ENCODE measurements at regions not wholly inside any gene's neighbourhood (a gene's known extent, or its start where the extent isn't known, plus 50 kb on each side); places are given as distances from the start of the nearest gene placed in this dataset.

DNA sequence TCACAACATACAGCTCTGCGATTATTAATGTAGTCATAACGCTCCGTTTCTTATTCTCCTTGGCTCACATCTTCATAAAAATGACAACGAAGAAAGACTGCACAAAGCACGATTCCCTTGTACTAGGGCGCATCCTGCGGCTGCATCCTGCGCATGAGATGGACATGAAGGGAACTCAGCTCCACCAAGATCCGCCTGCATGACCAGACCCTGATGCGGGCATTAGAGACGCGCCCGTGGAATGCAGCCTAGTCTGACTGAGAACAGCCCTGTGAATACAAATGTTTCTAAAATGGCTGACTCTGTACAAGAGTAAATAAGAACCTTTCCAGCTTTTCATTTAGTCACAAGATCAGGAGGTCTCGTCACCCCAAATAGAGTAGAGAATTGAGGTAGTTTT, 422.2 kb downstream of the NOVA1 start:
- no peaks in the 10 kb centered on the region for H3K9me3 ChIP-seq
- H3K4me1 ChIP-seq = no peaks in the 10 kb centered on the region
- H3K27me3 ChIP-seq = no peaks in the 10 kb centered on the region
- intact Hi-C loops (cut with DNase I; ENCODE audit: low total_unique reads) = no loop called here
- no peaks in the 10 kb centered on the region for H3K36me3 ChIP-seq
- no peak for DNase-seq
- no peak overlapping the region for H3K27ac ChIP-seq
- TF ChIP-seq, protein P1, sequence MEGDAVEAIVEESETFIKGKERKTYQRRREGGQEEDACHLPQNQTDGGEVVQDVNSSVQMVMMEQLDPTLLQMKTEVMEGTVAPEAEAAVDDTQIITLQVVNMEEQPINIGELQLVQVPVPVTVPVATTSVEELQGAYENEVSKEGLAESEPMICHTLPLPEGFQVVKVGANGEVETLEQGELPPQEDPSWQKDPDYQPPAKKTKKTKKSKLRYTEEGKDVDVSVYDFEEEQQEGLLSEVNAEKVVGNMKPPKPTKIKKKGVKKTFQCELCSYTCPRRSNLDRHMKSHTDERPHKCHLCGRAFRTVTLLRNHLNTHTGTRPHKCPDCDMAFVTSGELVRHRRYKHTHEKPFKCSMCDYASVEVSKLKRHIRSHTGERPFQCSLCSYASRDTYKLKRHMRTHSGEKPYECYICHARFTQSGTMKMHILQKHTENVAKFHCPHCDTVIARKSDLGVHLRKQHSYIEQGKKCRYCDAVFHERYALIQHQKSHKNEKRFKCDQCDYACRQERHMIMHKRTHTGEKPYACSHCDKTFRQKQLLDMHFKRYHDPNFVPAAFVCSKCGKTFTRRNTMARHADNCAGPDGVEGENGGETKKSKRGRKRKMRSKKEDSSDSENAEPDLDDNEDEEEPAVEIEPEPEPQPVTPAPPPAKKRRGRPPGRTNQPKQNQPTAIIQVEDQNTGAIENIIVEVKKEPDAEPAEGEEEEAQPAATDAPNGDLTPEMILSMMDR (IDR thresholded peaks at IDR 0.05) = no peak
- no peak overlapping the region for H3K4me3 ChIP-seq

DNA sequence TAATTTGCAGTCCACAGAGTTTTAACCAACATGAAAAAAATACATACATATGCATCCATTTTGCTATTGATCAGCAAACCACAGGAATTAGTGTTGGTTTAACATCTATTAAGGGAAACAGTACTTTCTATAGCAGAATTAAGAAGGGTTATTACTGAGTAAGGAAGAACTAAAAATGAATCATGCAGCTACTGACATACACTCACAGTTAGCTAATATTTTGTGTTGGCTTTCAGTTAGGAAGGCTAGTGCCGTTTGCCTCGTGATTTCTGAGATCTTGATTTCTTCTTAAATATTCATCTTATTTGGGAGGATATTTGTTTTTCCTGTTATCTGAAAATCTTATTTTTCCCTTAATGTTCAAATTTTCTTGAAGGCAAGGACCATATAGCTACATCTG, 423.4 kb downstream of the NOVA1 start:
- TF ChIP-seq, protein P1 (IDR thresholded peaks at IDR 0.05) = no peak
- H3K4me1 ChIP-seq = no peaks in the 10 kb centered on the region
- no peaks in the 10 kb centered on the region for H3K36me3 ChIP-seq
- H3K4me3 ChIP-seq = no peak overlapping the region
- DNase-seq = no peak
- H3K27ac ChIP-seq = no peak overlapping the region
- H3K27me3 ChIP-seq = no peaks in the 10 kb centered on the region
- intact Hi-C loops (cut with DNase I; ENCODE audit: low total_unique reads) = no loop called here
- no peaks in the 10 kb centered on the region for H3K9me3 ChIP-seq

DNA sequence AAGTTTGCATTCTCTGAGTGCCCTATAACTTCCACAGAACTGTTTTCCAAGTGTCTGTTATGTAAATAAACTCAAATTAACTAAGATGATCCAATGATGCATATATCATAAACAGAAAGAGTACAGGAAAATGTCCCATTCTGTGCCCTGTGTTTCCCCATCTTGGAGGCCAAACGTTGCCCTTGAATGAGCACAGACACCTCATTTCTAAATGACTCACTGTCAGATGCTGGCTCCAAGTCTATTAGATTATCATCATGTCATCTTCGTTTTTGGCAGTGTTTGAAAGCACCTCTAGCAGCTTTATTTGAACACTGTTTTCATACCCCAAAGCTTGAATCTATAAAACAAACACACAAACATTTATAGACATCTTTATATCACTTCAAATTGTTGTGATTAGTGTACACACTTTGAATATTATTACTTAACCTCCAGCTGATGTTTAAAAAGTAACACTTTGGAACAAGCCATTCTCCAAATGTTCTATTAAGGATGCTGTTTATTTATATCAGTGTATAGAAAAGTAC, 424.2 kb downstream of the NOVA1 start:
- no peaks in the 10 kb centered on the region for H3K27me3 ChIP-seq
- intact Hi-C loops (cut with DNase I; ENCODE audit: low total_unique reads) = no loop called here
- TF ChIP-seq, protein P1 (IDR thresholded peaks at IDR 0.05) = no peak

DNA sequence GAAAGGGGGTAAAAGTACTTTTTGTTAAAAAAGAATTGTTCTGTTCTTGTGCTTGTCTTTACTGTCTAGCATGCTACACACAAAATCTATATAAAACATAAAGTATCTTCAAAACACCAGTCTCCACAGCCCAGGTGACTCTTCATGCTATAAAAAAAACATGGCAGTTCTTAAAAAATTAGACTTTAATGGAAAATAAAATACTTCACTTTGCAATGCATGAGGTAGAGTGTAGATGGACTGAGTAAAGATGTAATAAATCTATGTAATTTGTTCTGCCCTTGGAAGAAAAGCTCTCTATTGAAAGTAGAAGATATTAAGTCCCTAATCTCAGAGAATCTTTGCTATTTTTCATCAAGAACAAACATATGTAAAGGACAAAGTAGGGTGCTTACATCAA, 425.4 kb downstream of the NOVA1 start:
- no peak overlapping the region for H3K4me3 ChIP-seq
- DNase-seq = no peak
- TF ChIP-seq, protein P1 (IDR thresholded peaks at IDR 0.05) = no peak
- intact Hi-C loops (cut with DNase I; ENCODE audit: low total_unique reads) = no loop called here
- no peaks in the 10 kb centered on the region for H3K27me3 ChIP-seq
- no peaks in the 10 kb centered on the region for H3K4me1 ChIP-seq
- H3K27ac ChIP-seq = no peak overlapping the region
- H3K36me3 ChIP-seq = no peaks in the 10 kb centered on the region
- no peaks in the 10 kb centered on the region for H3K9me3 ChIP-seq

More for the DNA sequence above, 424.2 kb downstream of the NOVA1 start:
- Histone ChIP-seq H3K4me1 (no peaks in the 10 kb centered on the region), H3K27ac (no peak overlapping the region), H3K9me3 (no peaks in the 10 kb centered on the region), H3K4me3 (no peak overlapping the region), H3K36me3 (no peaks in the 10 kb centered on the region)
- DNase-seq = no peak

DNA sequence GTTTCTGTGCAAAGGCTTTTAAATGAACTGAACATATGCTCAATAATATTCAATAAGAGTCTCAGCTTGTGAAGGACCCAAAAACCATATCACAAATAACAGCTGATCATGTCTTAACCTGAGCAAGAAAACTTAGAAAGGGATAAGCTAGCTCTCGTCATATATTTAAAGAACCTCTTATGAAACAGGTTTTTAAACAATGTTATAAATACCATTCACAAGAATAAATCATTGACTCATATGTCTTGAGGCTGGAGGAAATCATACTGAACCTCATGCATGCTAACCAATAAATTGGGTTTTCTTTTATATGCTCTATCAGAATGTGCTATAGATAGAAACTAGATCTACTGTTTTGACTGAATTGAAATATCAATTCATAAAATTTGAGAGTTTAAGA, 426.9 kb downstream of the NOVA1 start:
- DNase-seq = no peak
- intact Hi-C loops (cut with DNase I; ENCODE audit: low total_unique reads) = no loop called here
- TF ChIP-seq, protein P1 (IDR thresholded peaks at IDR 0.05) = no peak
- Histone ChIP-seq H3K4me1 (no peaks in the 10 kb centered on the region), H3K36me3 (no peaks in the 10 kb centered on the region), H3K27me3 (no peaks in the 10 kb centered on the region), H3K9me3 (no peaks in the 10 kb centered on the region), H3K4me3 (no peak overlapping the region), H3K27ac (no peak overlapping the region)

DNA sequence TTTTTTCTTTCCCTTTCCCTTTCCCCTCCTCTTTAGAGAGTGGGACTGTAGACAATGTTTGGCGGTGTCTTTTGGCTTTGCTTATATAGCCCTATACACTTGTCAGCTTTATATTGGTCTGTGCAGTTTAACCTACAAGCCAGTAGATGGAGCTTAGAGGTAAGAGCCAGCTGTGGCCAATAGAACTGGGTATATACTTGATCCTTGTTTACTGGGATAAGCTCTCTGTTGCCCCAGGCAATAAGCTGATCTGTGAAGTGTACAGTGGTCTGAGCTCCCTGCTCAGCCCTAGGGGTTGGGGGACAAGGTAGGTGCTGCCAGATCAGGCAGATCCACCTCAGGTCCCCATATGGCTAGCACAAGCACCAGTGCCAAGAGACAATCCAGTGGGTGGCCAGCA, 434.1 kb downstream of the NOVA1 start:
- Histone ChIP-seq H3K27me3 (no peaks in the 10 kb centered on the region), H3K9me3 (no peaks in the 10 kb centered on the region), H3K27ac (no peak overlapping the region), H3K4me3 (no peak overlapping the region), H3K4me1 (no peaks in the 10 kb centered on the region), H3K36me3 (no peaks in the 10 kb centered on the region)
- intact Hi-C loops (cut with DNase I; ENCODE audit: low total_unique reads) = no loop called here
- DNase-seq = no peak
- TF ChIP-seq, protein P1 (IDR thresholded peaks at IDR 0.05) = no peak

Data from tibial artery (tissue), 4 donors.